ENCODE measurements at regions not wholly inside any gene's neighbourhood (a gene's known extent, or its start where the extent isn't known, plus 50 kb on each side); places are given as distances from the start of the nearest gene placed in this dataset.

DNA sequence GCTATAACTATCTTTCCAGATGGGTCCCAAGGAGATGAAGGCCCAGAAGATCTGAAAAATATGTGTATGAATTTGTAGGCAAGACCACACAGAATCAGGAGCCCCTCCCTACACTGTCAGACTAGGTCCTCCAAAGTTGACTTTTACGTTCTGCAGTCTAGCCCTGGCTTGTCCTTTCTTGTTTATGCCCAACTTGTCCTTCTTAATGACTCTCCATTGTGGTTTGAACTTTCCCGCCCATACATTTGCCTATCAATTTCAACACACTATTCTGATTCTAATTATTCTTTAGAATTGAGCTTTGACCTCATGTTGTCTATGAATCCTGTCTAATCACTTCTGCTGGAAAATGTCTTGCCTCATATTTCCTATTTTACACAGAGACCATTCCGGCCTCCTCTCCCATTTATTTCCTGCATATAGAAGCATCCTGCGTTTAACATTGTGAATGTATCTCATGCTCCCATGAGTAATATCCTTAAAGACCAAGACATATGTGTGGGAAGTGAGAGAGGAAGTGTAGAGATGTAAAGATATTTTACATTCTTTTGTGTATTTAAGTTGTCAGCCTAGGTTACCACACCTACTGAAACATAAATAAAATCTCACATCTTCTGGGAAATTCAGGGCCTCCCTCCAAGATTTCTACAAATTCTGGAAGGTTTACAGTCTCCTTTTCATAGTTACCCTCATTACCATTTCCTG lies 348.3 kb downstream of the BCKDHB start:
- TF ChIP-seq ZNF274 (IDR thresholded peaks at IDR 0.05; ENCODE audit: low read depth, low read length) (no peak), YY1 (IDR thresholded peaks at IDR 0.05; ENCODE audit: insufficient read depth, insufficient read length) (no peak)

Data from NT2/D1 (cell line).